T-helper 2 cell treated with Interferon-gamma antibody and Interleukin-4, amounts not matched to agents 100 ng/mL and 5 ng/mL, for 36 hours (primary cell): ENCODE measurements at regions not wholly inside any gene's neighbourhood (a gene's known extent, or its start where the extent isn't known, plus 50 kb on each side); places are given as distances from the start of the nearest gene placed in this dataset.

Experiments used
- intact Hi-C: fragments of 100-400 bp; cut with micrococcal nuclease; formaldehyde crosslinking; loops from one replicate; pipeline ENCODE4 v1.15.1; 2023

- intact Hi-C loops = no loop called here
These were observed 50.7 kb upstream of the KCNE2 start for GRCh38 chr21:34313116-34313515.
